CD4-positive, alpha-beta memory T cell (primary cell): ENCODE measurements at regions not wholly inside any gene's neighbourhood (a gene's known extent, or its start where the extent isn't known, plus 50 kb on each side); places are given as distances from the start of the nearest gene placed in this dataset.

ENCODE experiments used
- CTCF ChIA-PET: fragments of 350-600 bp; sonication (Branson Sonifier 250); formaldehyde crosslinking; loops from one replicate; lab custom pipeline; 2021; ENCODE audit warnings: inconsistent platforms; ENCODE audit not compliant: partially characterized antibody; lab: Charles Lee
- POLR2A ChIA-PET: fragments of 350-600 bp; sonication (Branson Sonifier 250); formaldehyde crosslinking; loops from one replicate; lab custom pipeline; 2021; ENCODE audit not compliant: partially characterized antibody; lab: Charles Lee
- DNase-seq, 5 donors: peaks; one replicate each; pipeline versions ENCODE4 v3.0.0 to v3.0.0-alpha.2; 2020 to 2022; ENCODE audit warnings: mixed read lengths in 1 of 5
- H3K27ac ChIP-seq: one replicate; pipeline ENCODE4 v1.7.0; 2013; ENCODE audit warnings: low read depth, low read length
- H3K27me3 ChIP-seq: 2 replicates; pipeline ENCODE4 v1.7.0; 2013; ENCODE audit warnings: mild to moderate bottlenecking, low read length, moderate library complexity; ENCODE audit not compliant: insufficient read depth
- H3K36me3 ChIP-seq: 2 replicates; pipeline ENCODE4 v1.7.0; 2013; ENCODE audit warnings: mild to moderate bottlenecking, low read length, moderate library complexity; ENCODE audit not compliant: insufficient read depth
- H3K4me1 ChIP-seq: 2 replicates; pipeline ENCODE4 v1.7.0; 2013; ENCODE audit warnings: mild to moderate bottlenecking, low read length, moderate library complexity; ENCODE audit not compliant: insufficient read depth
- H3K4me3 ChIP-seq, 2 donors: one replicate each; pipeline ENCODE4 v1.7.0; 2013; ENCODE audit warnings: low read length in 2 of 2, mild to moderate bottlenecking in 1 of 2
- H3K9me3 ChIP-seq, 2 donors: one replicate each; pipeline ENCODE4 v1.7.0; 2013; ENCODE audit warnings: low read length in 2 of 2, control low read depth in 1 of 2; ENCODE audit not compliant: control insufficient read depth in 1 of 2
- H3K27ac Mint-ChIP-seq, 7 donors: one replicate each; pipeline ENCODE4 v1.8.0; 2020 to 2021; ENCODE audit warnings: mixed read lengths in 7 of 7, mild to moderate bottlenecking in 6 of 7, inconsistent platforms in 3 of 7, moderate library complexity in 3 of 7
- H3K27me3 Mint-ChIP-seq, 2 donors: one replicate each; pipeline ENCODE4 v1.8.0; 2020 to 2021; ENCODE audit warnings: mixed read lengths in 2 of 2
- H3K36me3 Mint-ChIP-seq, 2 donors: one replicate each; pipeline ENCODE4 v1.8.0; 2020 to 2021; ENCODE audit warnings: mixed read lengths in 2 of 2, inconsistent platforms in 1 of 2, mild to moderate bottlenecking in 1 of 2
- H3K4me1 Mint-ChIP-seq, 4 donors: one replicate each; pipeline ENCODE4 v1.8.0; 2020 to 2021; ENCODE audit warnings: mixed read lengths in 4 of 4, mild to moderate bottlenecking in 1 of 4
- H3K4me3 Mint-ChIP-seq, 8 donors: one replicate each; pipeline ENCODE4 v1.8.0; 2020 to 2021; ENCODE audit warnings: mixed read lengths in 8 of 8, mild to moderate bottlenecking in 7 of 8, moderate library complexity in 6 of 8, inconsistent platforms in 3 of 8
- H3K9me3 Mint-ChIP-seq, 8 donors: one replicate each; pipeline ENCODE4 v1.8.0; 2020 to 2021; ENCODE audit warnings: mixed read lengths in 8 of 8, mild to moderate bottlenecking in 5 of 8, inconsistent platforms in 3 of 8, moderate library complexity in 1 of 8
- intact Hi-C: fragments of 100-400 bp; cut with micrococcal nuclease; formaldehyde crosslinking; loops from one replicate; pipeline ENCODE4 v1.15.1; 2023

DNA sequence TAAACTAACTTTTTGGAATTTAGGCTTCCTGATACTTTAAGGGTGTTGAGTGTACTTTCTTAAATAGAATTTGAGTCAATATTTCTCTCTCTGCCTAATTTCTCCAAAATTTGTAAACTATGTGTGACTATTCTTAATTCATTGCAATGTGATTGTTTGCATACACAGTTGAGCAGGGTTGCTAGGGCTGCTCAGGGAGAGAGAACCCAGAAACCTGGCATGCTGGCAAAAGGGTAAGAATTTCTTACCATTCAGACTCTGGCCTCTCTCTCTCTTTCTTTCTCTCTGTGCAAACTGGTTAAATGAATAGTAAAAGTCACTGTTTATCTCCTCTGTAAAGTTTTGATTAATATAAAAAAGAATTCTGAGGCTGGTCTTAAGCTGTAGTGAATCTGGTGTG is 51.0 kb upstream of the NAMPT start:
- H3K27ac ChIP-seq = no peak overlapping the region
- H3K36me3 ChIP-seq = no peaks in the 10 kb centered on the region
- H3K9me3 ChIP-seq = no peaks in the 10 kb centered on the region
- peaks cover 4 to 6% of the 10 kb centered on the region in 2 donors for H3K27me3 Mint-ChIP-seq
- H3K27ac Mint-ChIP-seq = no peak overlapping the region
- no peak for DNase-seq
- no peaks in the 10 kb centered on the region for H3K4me1 ChIP-seq
- H3K36me3 Mint-ChIP-seq = no peaks in the 10 kb centered on the region
- POLR2A ChIA-PET = no interaction called here
- CTCF ChIA-PET = no interaction called here
- H3K27me3 ChIP-seq = no peaks in the 10 kb centered on the region
- no peaks in the 10 kb centered on the region for H3K4me1 Mint-ChIP-seq
- intact Hi-C loops = no loop called here
- peaks cover 2 to 36% (median 23%) of the 10 kb centered on the region in 8 donors for H3K9me3 Mint-ChIP-seq
- H3K4me3 Mint-ChIP-seq = no peak overlapping the region
- no peak overlapping the region for H3K4me3 ChIP-seq
